Transverse colon (tissue), 4 donors: ENCODE measurements at regions not wholly inside any gene's neighbourhood (a gene's known extent, or its start where the extent isn't known, plus 50 kb on each side); places are given as distances from the start of the nearest gene placed in this dataset.

Experiments
- POLR2A ChIP-seq: fragments of 450-650 bp; IDR thresholded peaks from one replicate; pipeline ENCODE4 v1.6.1; 2016; ENCODE audit warnings: antibody characterized with exemption, mild to moderate bottlenecking, moderate library complexity
- POLR2AphosphoS5 ChIP-seq, 3 donors: sonication (generic); formaldehyde crosslinking; IDR thresholded peaks; one replicate each; pipeline ENCODE4 v1.6.1; 2016; ENCODE audit warnings: antibody characterized with exemption in 3 of 3
- TF ChIP-seq, protein P1 (sequence below), 5 experiments: fragments of 200-600 bp in 3 of 5; fragments of 450-650 bp in 2 of 5; sonication (generic) in 3 of 5; IDR thresholded peaks; 1 replicate in 2 of 5; 2 replicates in 3 of 5; pipeline ENCODE4 v1.5.1; 2016 to 2017; ENCODE audit warnings: antibody characterized with exemption in 5 of 5, inconsistent platforms in 3 of 5, mild to moderate bottlenecking in 2 of 5, moderate library complexity in 1 of 5

DNA sequence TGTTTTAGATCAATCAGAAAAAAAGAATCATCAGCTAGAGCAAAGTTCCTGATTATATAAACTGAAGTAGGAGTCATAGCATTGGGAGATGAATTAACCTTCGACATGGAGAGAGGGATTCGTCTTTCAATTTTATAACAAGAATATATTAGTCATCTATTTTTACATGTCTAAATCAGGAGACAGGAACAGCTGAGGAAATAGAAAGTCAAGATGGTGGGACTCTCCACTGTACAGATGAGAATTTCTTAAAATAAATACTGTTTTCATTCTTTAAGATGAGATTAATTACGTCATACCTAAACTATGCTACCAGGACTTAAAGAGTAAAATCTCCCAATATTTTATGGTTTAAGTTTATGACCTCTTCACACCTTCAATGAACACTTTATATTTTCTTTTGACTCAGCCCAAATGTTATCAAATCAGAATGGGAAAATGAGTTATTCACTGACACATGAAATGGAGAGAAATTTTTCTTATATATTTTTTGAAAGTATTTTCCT lies 1137.7 kb downstream of the EPHA7 start:
- TF ChIP-seq, protein P1, sequence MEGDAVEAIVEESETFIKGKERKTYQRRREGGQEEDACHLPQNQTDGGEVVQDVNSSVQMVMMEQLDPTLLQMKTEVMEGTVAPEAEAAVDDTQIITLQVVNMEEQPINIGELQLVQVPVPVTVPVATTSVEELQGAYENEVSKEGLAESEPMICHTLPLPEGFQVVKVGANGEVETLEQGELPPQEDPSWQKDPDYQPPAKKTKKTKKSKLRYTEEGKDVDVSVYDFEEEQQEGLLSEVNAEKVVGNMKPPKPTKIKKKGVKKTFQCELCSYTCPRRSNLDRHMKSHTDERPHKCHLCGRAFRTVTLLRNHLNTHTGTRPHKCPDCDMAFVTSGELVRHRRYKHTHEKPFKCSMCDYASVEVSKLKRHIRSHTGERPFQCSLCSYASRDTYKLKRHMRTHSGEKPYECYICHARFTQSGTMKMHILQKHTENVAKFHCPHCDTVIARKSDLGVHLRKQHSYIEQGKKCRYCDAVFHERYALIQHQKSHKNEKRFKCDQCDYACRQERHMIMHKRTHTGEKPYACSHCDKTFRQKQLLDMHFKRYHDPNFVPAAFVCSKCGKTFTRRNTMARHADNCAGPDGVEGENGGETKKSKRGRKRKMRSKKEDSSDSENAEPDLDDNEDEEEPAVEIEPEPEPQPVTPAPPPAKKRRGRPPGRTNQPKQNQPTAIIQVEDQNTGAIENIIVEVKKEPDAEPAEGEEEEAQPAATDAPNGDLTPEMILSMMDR (IDR thresholded peaks at IDR 0.05): no peak
- TF ChIP-seq POLR2A (no peak), POLR2AphosphoS5 (IDR thresholded peaks at IDR 0.05) (no peak)
